HL-60/S4 (cell line): ENCODE measurements at regions not wholly inside any gene's neighbourhood (a gene's known extent, or its start where the extent isn't known, plus 50 kb on each side); places are given as distances from the start of the nearest gene placed in this dataset.

Experiments
- in situ Hi-C: fragments of 300-500 bp; cut with MboI; formaldehyde crosslinking; loops from 2 replicates; pipeline ENCODE4 v1.14.3; 2022; ENCODE audit warnings: low sequenced_read_pairs

GRCh38 chr6:163804991-163805390 is 390.5 kb downstream of the QKI start:
- in situ Hi-C loops = no loop called here

- in situ Hi-C loops = no loop called here
Measured at GRCh38 chr6:163802267-163802666, 387.7 kb downstream of the QKI start.

- in situ Hi-C loops = no loop called here
Measured at GRCh38 chr6:163797296-163797845, 382.9 kb downstream of the QKI start.

GRCh38 chr6:163793011-163793983 is 378.8 kb downstream of the QKI start:
- in situ Hi-C loops = no loop called here

GRCh38 chr6:163790266-163790840 is 375.8 kb downstream of the QKI start:
- in situ Hi-C loops = no loop called here

GRCh38 chr6:163789199-163789810 is 374.8 kb downstream of the QKI start:
- in situ Hi-C loops = no loop called here

- in situ Hi-C loops = no loop called here
Measured at GRCh38 chr6:163786995-163787671, 372.6 kb downstream of the QKI start.

GRCh38 chr6:163782436-163783003 is 368.0 kb downstream of the QKI start:
- in situ Hi-C loops = no loop called here

- in situ Hi-C loops = no loop called here
Measured at GRCh38 chr6:163780994-163781393, 366.5 kb downstream of the QKI start.

- in situ Hi-C loops = no loop called here
Measured at GRCh38 chr6:163779727-163780284, 365.3 kb downstream of the QKI start.

GRCh38 chr6:163777716-163778115 is 363.2 kb downstream of the QKI start:
- in situ Hi-C loops = no loop called here

- in situ Hi-C loops = no loop called here
Measured at GRCh38 chr6:163776906-163777686, 362.6 kb downstream of the QKI start.

- in situ Hi-C loops = no loop called here
Measured at GRCh38 chr6:163776196-163776905, 361.8 kb downstream of the QKI start.

GRCh38 chr6:163775313-163775712 is 360.8 kb downstream of the QKI start:
- in situ Hi-C loops = no loop called here

GRCh38 chr6:163774485-163774884 is 360.0 kb downstream of the QKI start:
- in situ Hi-C loops = no loop called here

GRCh38 chr6:163773646-163774045 is 359.1 kb downstream of the QKI start:
- in situ Hi-C loops = no loop called here

- in situ Hi-C loops = no loop called here
Measured at GRCh38 chr6:163772701-163773100, 358.2 kb downstream of the QKI start.

GRCh38 chr6:163771180-163771579 is 356.7 kb downstream of the QKI start:
- in situ Hi-C loops = no loop called here

- in situ Hi-C loops = no loop called here
Measured at GRCh38 chr6:163768905-163769304, 354.4 kb downstream of the QKI start.
